ENCODE measurements at regions not wholly inside any gene's neighbourhood (a gene's known extent, or its start where the extent isn't known, plus 50 kb on each side); places are given as distances from the start of the nearest gene placed in this dataset.

DNA sequence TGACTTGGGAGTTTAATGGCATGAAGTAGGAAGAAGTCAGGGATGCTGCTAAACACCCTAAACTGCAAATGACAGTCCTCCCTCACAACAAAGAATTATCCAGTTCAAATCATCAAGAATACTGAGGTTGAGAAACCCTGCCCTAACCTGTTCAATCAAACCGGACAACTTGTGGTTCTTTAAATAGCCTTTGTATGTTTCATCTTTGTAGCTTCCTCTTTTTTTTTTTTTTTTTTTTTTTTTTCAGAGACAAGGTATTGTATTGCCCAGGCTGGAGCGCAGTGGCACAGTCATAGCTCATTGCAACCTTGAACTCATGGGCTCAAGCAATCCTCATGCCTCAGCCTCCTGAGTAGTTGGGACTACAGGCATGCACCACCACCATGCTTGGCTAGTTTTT, 52.5 kb upstream of the TTC29 start:
- DNase-seq (ENCODE audit: low spot score), result no peak

GRCh38 chr4:147003956-147004809, 58.5 kb upstream of the TTC29 start:
- DNase-seq (ENCODE audit: low spot score), result no peak

GRCh38 chr4:147006229-147006628, 60.6 kb upstream of the TTC29 start:
- no peak for DNase-seq (ENCODE audit: low spot score)

GRCh38 chr4:147009875-147010274, 64.2 kb upstream of the TTC29 start:
- DNase-seq (ENCODE audit: low spot score), result no peak

- no peak for DNase-seq (ENCODE audit: low spot score)
Measured at GRCh38 chr4:147011411-147011810, 65.7 kb upstream of the TTC29 start.

GRCh38 chr4:147012059-147012707, 66.5 kb upstream of the TTC29 start:
- DNase-seq (ENCODE audit: low spot score), result no peak

- no peak for DNase-seq (ENCODE audit: low spot score)
Measured at GRCh38 chr4:147014946-147015345, 69.3 kb upstream of the TTC29 start.

- no peak for DNase-seq (ENCODE audit: low spot score)
Measured at GRCh38 chr4:147015491-147015890, 69.8 kb upstream of the TTC29 start.

DNA sequence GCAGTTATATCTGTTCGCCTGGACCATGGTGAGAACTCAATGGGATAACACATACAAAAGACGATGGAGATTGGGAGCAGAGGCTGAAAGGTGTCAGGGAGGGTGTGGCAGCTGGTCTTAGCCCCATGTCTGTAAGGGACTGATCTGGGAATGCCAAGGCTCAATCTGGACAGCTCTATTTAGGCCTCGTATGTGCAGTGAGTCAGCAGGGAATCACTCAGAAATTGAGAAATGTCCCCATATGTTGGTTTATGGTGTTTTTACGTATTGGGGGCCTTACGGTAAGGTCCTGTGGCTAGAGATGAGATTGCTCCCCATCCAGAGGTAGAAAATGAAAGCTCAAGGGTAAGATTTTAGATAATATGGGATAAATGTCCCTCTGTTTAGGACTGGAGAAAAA, 71.4 kb upstream of the TTC29 start:
- DNase-seq (ENCODE audit: low spot score), result no peak

DNA sequence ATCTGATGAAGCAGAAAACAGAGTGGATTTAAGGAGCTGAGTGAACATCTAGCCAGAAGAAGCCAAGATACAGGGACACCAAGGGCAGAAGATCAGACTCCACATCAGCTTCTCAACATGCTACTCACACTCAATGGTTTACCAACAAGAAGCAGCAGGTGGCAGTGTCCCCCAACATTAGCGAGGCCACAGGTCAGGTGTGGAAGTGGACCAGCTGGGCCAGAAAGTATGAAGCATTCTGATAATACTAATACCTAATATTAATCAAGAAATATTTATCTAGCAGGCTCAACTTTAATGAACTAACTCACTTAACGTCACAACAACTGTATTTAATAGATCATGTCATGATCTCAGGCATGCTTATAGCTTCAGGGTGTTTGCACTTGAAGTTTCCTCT, 73.4 kb upstream of the TTC29 start:
- DNase-seq (ENCODE audit: low spot score), result peak; percentile 74

DNA sequence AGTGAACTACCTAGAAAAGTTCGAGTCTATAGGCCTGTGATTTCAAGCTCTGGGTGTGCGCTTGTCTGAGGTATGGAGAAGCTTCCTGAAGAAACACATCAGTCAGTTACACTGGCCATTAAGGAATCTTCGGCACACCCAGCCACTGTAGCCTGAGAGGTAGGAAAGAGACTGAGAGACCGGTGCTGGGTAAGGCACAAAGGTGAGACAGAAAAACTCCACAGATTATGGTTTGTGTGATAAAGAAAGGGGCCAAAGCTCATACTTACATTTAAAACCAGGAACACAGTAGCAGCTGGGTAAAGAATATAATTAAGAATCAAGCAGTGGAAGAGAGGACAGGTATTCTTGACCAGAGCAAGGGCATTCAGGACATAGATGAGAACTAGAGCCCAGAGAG, 74.8 kb upstream of the TTC29 start:
- no peak for DNase-seq (ENCODE audit: low spot score)

DNA sequence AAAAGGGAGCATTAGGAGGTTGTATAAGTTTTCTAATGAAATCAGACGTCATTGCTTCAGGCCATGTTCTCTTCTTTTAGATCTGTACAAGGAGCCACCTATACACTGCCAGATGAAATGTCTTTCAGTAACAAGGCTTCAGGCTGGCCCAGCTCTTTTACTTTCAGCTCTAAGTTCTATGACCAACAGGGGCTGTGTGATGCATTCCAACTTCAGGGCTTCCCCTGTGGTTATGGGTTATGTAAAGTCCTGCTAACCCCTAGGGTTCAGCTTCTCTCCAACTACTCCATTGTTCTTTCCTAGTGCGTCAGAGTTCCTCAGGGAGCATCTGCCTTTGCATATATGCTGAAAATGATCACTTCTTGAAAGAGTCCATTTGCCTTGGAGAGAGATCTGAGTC, 79.4 kb upstream of the TTC29 start:
- DNase-seq (ENCODE audit: low spot score), result no peak

DNA sequence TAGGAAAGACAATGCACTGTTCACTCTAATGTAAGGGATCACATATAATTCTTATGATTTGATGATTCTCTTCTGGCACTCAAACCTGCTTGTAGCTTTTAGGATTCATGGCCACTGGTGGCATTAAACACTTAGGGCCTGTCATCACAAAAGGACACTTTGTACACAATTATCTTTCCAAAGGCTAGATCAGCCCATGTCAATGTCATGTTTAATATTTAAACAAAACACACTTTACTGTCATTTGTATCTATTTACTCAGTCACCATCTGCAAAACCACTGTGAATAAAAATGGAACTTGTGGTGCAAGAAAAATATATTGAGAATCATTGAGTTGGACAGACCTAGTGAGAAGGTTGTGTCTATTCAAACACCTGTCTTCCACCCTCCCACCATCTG, 83.6 kb upstream of the TTC29 start:
- DNase-seq (ENCODE audit: low spot score), result no peak

GRCh38 chr4:147034372-147034771, 88.7 kb upstream of the TTC29 start:
- DNase-seq (ENCODE audit: low spot score), result no peak

GRCh38 chr4:147037069-147037468, 91.4 kb upstream of the TTC29 start:
- peak; percentile 53 for DNase-seq (ENCODE audit: low spot score)

DNA sequence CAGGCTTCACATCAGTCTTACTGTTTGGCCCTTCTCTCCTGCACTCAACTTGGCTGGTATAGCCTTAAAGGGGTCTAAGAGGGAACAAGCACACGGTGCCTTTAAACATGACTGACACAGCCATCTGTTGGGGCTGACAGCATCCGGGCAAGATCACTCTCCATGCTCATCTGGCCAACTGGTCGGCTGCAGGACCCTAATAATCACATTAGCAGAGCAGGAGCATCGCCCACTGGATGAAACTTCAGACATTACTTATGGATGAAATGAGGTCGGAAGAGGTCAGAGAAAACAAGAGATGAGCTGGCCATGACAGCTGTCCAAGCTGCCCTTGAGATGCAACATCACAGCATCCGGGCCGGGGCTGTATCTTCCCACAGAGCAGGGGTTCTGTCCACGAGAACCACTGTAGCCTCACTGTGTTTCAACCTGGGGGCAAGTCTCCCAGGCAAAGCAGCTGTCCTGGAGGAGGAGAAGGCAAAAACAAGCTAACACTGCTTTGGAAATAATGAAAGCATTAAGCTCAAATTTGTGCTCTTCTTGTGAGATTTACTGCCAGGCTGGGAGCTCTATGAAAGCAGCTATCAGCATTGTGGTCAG, 94.4 kb upstream of the TTC29 start:
- no peak for DNase-seq (ENCODE audit: low spot score)

GRCh38 chr4:147040874-147041273, 95.2 kb upstream of the TTC29 start:
- no peak for DNase-seq (ENCODE audit: low spot score)

DNA sequence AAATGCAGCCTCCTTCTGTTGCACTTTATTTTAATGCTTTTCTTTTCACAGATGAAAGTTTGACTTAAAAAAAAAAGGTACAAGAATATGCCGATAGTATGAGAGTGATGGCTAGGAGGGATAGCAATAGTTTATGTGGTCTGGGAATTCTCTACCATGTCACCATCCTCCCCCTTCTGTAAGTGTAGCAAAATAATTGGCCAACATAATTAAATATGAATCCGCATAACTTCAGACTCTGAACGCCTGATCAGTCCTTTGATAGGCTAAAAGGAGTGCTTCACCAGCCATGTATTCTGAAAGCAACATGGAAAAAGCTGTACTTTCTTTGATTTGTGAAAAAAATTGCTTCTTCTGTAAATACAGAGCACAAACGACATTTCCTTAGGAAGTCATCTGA, 95.7 kb upstream of the TTC29 start:
- no peak for DNase-seq (ENCODE audit: low spot score)

DNA sequence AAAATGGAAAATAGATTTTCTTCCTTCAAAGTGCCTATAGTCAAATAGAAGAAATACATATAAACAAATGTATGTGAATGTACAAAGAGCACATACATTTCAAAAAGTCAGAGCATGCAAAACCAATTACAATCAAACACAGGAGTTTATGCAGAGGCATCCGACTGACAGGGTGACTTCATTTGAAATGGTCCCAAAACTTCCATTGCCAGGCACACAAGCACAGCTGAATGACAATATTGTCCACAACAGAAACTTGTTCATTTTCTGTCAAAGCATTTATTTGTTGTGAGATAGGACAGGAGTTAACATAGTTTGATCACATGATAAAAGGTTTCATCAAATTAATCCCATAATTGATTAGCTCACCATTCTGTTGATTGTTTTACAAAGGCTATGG, 96.4 kb upstream of the TTC29 start:
- DNase-seq (ENCODE audit: low spot score), result peak; percentile 36

- no peak for DNase-seq (ENCODE audit: low spot score)
Measured at GRCh38 chr4:147044241-147044640, 98.6 kb upstream of the TTC29 start.

DNA sequence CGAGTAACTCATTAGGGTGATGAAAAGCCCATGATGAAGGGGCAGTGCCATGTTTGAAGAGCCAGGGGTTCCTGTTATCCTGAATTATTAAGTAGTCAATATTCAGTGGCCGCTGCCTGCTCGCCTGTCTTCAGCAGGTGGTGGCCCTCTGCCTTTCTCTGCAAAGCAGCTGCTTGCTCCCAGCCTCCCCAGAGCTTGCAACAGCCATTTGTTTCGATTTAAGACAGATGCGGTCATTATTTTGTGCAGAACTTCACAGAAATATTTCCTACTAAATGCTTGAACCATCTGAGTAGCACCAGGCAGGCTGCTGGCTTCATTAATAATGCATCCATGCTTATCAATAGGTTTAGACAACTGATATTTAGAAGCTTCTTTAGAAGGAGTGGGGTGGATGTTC, 104.3 kb upstream of the TTC29 start:
- no peak for DNase-seq (ENCODE audit: low spot score)

DNA sequence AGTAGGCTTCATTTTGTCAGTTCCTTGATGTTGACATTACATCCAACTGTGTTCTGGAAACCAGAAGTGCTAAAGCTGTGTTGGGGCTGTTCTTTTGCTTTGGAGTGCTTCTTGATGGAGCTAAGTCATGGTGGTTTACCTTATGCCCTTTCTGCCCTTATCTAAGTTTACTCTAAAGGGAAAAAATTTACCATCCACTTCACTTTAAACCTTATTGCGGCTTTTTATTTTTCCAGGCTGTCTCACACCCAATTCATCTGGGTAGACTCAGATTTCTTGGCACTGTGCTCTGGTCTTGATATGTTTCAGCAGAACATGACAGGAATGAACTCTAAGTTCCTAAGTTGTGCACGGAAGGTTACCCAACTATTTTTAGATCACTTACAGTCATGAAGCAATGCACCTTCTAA, 104.7 kb upstream of the TTC29 start:
- no peak for DNase-seq (ENCODE audit: low spot score)

- no peak for DNase-seq (ENCODE audit: low spot score)
Measured at GRCh38 chr4:147052361-147052760, 106.7 kb upstream of the TTC29 start.
